Caco-2 (cell line): ENCODE measurements at regions not wholly inside any gene's neighbourhood (a gene's known extent, or its start where the extent isn't known, plus 50 kb on each side); places are given as distances from the start of the nearest gene placed in this dataset.

Experiments used
- BruUV-seq: library from RNA; stranded (reverse); fragments of 400-500 nt; replicated peaks from 2 replicates; lab custom pipeline; 2021; lab: Mats Ljungman, UMichigan
- CTCF ChIA-PET: fragments of 300-600 bp; sonication (Branson Sonifier 250); formaldehyde crosslinking; loops from one replicate; lab custom pipeline; 2022; ENCODE audit warnings: antibody characterized with exemption; lab: Charles Lee
- POLR2A ChIA-PET: fragments of 300-600 bp; sonication (Branson Sonifier 250); formaldehyde crosslinking; loops from one replicate; lab custom pipeline; 2022; ENCODE audit warnings: antibody characterized with exemption; lab: Charles Lee
- DNase-seq, 2 experiments: peaks; one replicate each; pipeline versions ENCODE4 v3.0.0 to v3.0.0-alpha.2; 2020 to 2022
- H3K27me3 ChIP-seq: replicated peaks from 2 replicates; pipeline ENCODE4 v1.6.0; 2011; ENCODE audit warnings: low read length; ENCODE audit not compliant: control insufficient read depth, insufficient read depth
- H3K36me3 ChIP-seq: 2 replicates; pipeline ENCODE4 v1.5.1; 2011; ENCODE audit warnings: low read length; ENCODE audit not compliant: control insufficient read depth, insufficient read depth
- H3K4me1 ChIP-seq: fragments of 250-450 bp; sonication (Bioruptor Pico); 2 replicates; pipeline ENCODE4 v1.5.1; 2020; ENCODE audit warnings: mild to moderate bottlenecking
- H3K4me3 ChIP-seq: 2 replicates; pipeline ENCODE4 v1.5.1; 2011; ENCODE audit warnings: low read depth, mild to moderate bottlenecking, control low read depth, low read length
- H3K9me3 ChIP-seq: fragments of 250-450 bp; sonication (Bioruptor Pico); 2 replicates; pipeline ENCODE4 v1.5.1; 2020; ENCODE audit warnings: mild to moderate bottlenecking, moderate library complexity
- H3K27ac Mint-ChIP-seq: one replicate; pipeline ENCODE4 v1.8.0; 2022; ENCODE audit warnings: mixed read lengths; ENCODE audit not compliant: unreplicated experiment
- H3K27me3 Mint-ChIP-seq: one replicate; pipeline ENCODE4 v1.8.0; 2022; ENCODE audit warnings: mixed read lengths; ENCODE audit not compliant: insufficient read depth, unreplicated experiment
- H3K36me3 Mint-ChIP-seq: one replicate; pipeline ENCODE4 v1.8.0; 2022; ENCODE audit warnings: mild to moderate bottlenecking, mixed read lengths; ENCODE audit not compliant: insufficient read depth, unreplicated experiment
- H3K4me1 Mint-ChIP-seq: one replicate; pipeline ENCODE4 v1.8.0; 2022; ENCODE audit warnings: low read depth, mixed read lengths; ENCODE audit not compliant: unreplicated experiment
- H3K4me3 Mint-ChIP-seq: one replicate; pipeline ENCODE4 v1.8.0; 2022; ENCODE audit warnings: mild to moderate bottlenecking, moderate library complexity, mixed read lengths; ENCODE audit not compliant: unreplicated experiment
- H3K9me3 Mint-ChIP-seq: one replicate; pipeline ENCODE4 v1.8.0; 2022; ENCODE audit warnings: mixed read lengths; ENCODE audit not compliant: unreplicated experiment
- intact Hi-C: fragments of 100-400 bp; cut with micrococcal nuclease; formaldehyde crosslinking; loops from one replicate; pipeline ENCODE4 v1.10.0; 2022; ENCODE audit not compliant: unreplicated experiment
- TF ChIP-seq, protein P1 (sequence below), 2 experiments: fragments of 200-600 bp in 1 of 2; IDR thresholded peaks; 1 replicate in 1 of 2; 2 replicates in 1 of 2; pipeline versions ENCODE4 v1.5.1 to v1.8.0; 2011 to 2022; ENCODE audit warnings: antibody characterized with exemption in 1 of 2, control low read depth in 1 of 2, inconsistent platforms in 1 of 2, low read depth in 1 of 2, low read length in 1 of 2, mild to moderate bottlenecking in 1 of 2, moderate library complexity in 1 of 2; ENCODE audit not compliant: insufficient read depth in 1 of 2, severe bottlenecking in 1 of 2, unreplicated experiment in 1 of 2

DNA sequence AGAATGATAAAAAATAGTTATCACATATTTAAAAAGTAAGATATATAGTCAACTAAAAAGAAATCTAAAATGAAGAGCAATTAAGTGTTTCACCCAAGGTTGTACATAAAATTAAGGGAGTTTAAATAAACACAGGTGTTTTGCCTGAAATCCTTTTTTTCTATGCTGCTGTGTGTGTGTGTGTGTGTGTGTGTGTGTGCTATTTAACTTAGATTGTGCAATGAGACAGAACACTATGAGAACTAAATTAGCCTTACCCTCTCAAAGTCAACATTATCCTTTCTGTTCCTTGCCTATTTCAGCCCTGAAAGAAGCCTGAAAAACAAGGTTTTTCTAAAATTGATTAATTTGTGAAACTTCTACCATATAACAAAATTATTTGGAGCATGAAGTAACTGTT lies 516.2 kb downstream of the ELAVL2 start:
- CTCF ChIA-PET, result no interaction called here
- DNase-seq, result no peak
- H3K4me1 ChIP-seq, result no peaks in the 10 kb centered on the region
- POLR2A ChIA-PET, result no interaction called here
- TF ChIP-seq, protein P1, sequence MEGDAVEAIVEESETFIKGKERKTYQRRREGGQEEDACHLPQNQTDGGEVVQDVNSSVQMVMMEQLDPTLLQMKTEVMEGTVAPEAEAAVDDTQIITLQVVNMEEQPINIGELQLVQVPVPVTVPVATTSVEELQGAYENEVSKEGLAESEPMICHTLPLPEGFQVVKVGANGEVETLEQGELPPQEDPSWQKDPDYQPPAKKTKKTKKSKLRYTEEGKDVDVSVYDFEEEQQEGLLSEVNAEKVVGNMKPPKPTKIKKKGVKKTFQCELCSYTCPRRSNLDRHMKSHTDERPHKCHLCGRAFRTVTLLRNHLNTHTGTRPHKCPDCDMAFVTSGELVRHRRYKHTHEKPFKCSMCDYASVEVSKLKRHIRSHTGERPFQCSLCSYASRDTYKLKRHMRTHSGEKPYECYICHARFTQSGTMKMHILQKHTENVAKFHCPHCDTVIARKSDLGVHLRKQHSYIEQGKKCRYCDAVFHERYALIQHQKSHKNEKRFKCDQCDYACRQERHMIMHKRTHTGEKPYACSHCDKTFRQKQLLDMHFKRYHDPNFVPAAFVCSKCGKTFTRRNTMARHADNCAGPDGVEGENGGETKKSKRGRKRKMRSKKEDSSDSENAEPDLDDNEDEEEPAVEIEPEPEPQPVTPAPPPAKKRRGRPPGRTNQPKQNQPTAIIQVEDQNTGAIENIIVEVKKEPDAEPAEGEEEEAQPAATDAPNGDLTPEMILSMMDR (IDR thresholded peaks at IDR 0.05; ENCODE audit: insufficient read depth in 1 of 2, low read depth in 1 of 2, low read length in 1 of 2, severe bottlenecking in 1 of 2, unreplicated experiment in 1 of 2), result no peak
- no TSS peak for BruUV-seq
- Mint-ChIP-seq H3K27ac (no peak overlapping the region), H3K27me3 (no peaks in the 10 kb centered on the region), H3K4me3 (no peak overlapping the region), H3K4me1 (no peaks in the 10 kb centered on the region), H3K36me3 (no peaks in the 10 kb centered on the region), H3K9me3 (no peaks in the 10 kb centered on the region)
- no peaks in the 10 kb centered on the region for H3K27me3 ChIP-seq
- H3K9me3 ChIP-seq, result no peaks in the 10 kb centered on the region
- intact Hi-C loops, result no loop called here
- H3K36me3 ChIP-seq, result no peaks in the 10 kb centered on the region
- no peak overlapping the region for H3K4me3 ChIP-seq

DNA sequence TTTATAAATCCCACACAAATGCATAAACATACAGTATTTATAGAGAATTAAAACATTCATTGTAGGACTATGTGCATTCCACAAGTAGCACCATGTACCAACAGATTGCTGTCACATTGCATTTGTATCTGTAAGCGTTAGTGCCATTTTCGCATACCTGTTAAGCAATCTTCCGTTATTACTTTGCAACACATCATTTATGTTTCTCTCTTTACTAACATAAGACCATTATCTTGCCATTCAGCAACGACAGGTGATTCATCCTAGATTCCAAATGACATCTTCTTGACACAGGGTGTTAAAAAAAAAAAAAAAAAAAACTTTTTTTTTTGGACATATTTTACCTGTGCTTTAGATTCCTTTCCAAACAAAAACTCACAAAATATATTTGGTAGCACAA lies 511.8 kb downstream of the ELAVL2 start:
- TF ChIP-seq, protein P1 (IDR thresholded peaks at IDR 0.05; ENCODE audit: insufficient read depth in 1 of 2, low read depth in 1 of 2, low read length in 1 of 2, severe bottlenecking in 1 of 2, unreplicated experiment in 1 of 2), result no peak
- Histone ChIP-seq H3K4me1 (no peaks in the 10 kb centered on the region), H3K36me3 (no peaks in the 10 kb centered on the region), H3K27me3 (no peaks in the 10 kb centered on the region), H3K9me3 (no peaks in the 10 kb centered on the region), H3K4me3 (no peak overlapping the region)
- ChIA-PET CTCF (no interaction called here), POLR2A (no interaction called here)
- no TSS peak for BruUV-seq
- no peak overlapping the region for H3K27ac Mint-ChIP-seq
- no peak for DNase-seq
- H3K27me3 Mint-ChIP-seq, result no peaks in the 10 kb centered on the region
- intact Hi-C loops, result no loop called here
- no peaks in the 10 kb centered on the region for H3K4me1 Mint-ChIP-seq
- no peak overlapping the region for H3K4me3 Mint-ChIP-seq
- no peaks in the 10 kb centered on the region for H3K36me3 Mint-ChIP-seq
- no peaks in the 10 kb centered on the region for H3K9me3 Mint-ChIP-seq

DNA sequence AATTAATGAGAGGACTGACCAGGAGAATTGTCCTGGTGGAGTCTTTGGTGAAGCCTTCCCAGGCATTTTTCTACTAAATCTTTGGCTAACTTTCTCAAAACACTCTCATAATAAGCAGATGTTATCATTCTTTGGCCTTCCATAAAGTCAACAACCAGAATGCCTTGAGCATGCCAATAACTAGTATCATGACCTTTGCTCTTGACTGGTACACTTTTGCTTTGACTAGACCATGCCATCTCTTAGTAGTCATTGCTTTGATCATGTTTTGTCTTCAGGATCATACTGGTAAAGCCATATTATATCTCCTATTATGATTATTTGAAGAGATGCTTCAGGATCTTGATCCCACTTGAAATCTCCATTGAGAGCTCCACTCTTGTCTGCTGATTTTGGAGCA lies 506.9 kb downstream of the ELAVL2 start:
- no peaks in the 10 kb centered on the region for H3K4me1 ChIP-seq
- no peak overlapping the region for H3K4me3 ChIP-seq
- ChIA-PET CTCF (no interaction called here), POLR2A (no interaction called here)
- BruUV-seq, result no TSS peak
- no peaks in the 10 kb centered on the region for H3K27me3 Mint-ChIP-seq
- H3K4me1 Mint-ChIP-seq, result no peaks in the 10 kb centered on the region
- no peaks in the 10 kb centered on the region for H3K36me3 ChIP-seq
- H3K9me3 ChIP-seq, result no peaks in the 10 kb centered on the region
- H3K9me3 Mint-ChIP-seq, result no peaks in the 10 kb centered on the region
- no peak overlapping the region for H3K4me3 Mint-ChIP-seq
- no peak for DNase-seq
- H3K27ac Mint-ChIP-seq, result no peak overlapping the region
- H3K36me3 Mint-ChIP-seq, result no peaks in the 10 kb centered on the region
- intact Hi-C loops, result no loop called here
- TF ChIP-seq, protein P1 (IDR thresholded peaks at IDR 0.05; ENCODE audit: insufficient read depth in 1 of 2, low read depth in 1 of 2, low read length in 1 of 2, severe bottlenecking in 1 of 2, unreplicated experiment in 1 of 2), result no peak
- no peaks in the 10 kb centered on the region for H3K27me3 ChIP-seq
